PFSK-1 (cell line): ENCODE measurements at regions not wholly inside any gene's neighbourhood (a gene's known extent, or its start where the extent isn't known, plus 50 kb on each side); places are given as distances from the start of the nearest gene placed in this dataset.

Source experiments
- POLR2AphosphoS5 ChIP-seq: IDR thresholded peaks from 2 replicates; pipeline ENCODE4 v1.6.1; 2012; ENCODE audit warnings: low read depth, mild to moderate bottlenecking, control low read depth, low read length, moderate library complexity
- REST ChIP-seq, 2 experiments: IDR thresholded peaks; 2 replicates each; pipeline versions ENCODE4 v1.6.1 to v1.8.0; 2011 to 2012; ENCODE audit warnings: low read depth in 2 of 2, low read length in 2 of 2, control low read depth in 1 of 2, inconsistent platforms in 1 of 2, mild to moderate bottlenecking in 1 of 2, moderate library complexity in 1 of 2; ENCODE audit not compliant: insufficient read depth in 1 of 2
- SIN3A ChIP-seq: IDR thresholded peaks from 2 replicates; pipeline ENCODE4 v1.6.1; 2012; ENCODE audit warnings: mild to moderate bottlenecking, low read length, moderate library complexity, borderline replicate concordance; ENCODE audit not compliant: insufficient read depth
- TAF1 ChIP-seq: IDR thresholded peaks from 2 replicates; pipeline ENCODE4 v1.6.1; 2012; ENCODE audit warnings: low read length, control low read depth, borderline replicate concordance; ENCODE audit not compliant: insufficient read depth

- TF ChIP-seq POLR2AphosphoS5 (no peak), SIN3A (no peak), REST (IDR thresholded peaks at IDR 0.05; ENCODE audit: insufficient read depth in 1 of 2, low read depth in 2 of 2, low read length in 2 of 2) (no peak), TAF1 (no peak)
Measured at GRCh38 chrX:107374831-107375230, 74.6 kb upstream of the FRMPD3 start.
